IPS-15b (cell line): ENCODE measurements at regions not wholly inside any gene's neighbourhood (a gene's known extent, or its start where the extent isn't known, plus 50 kb on each side); places are given as distances from the start of the nearest gene placed in this dataset.
"Not testable (repeated sequence)": the region's sequence is repeated elsewhere in the genome, so short reads cannot be mapped to it uniquely, and the experiment has no call there.

Source experiments
- H3K27me3 ChIP-seq: one replicate; pipeline ENCODE4 v1.6.1; 2013; ENCODE audit warnings: low read length; ENCODE audit not compliant: control insufficient read depth, insufficient read depth
- H3K36me3 ChIP-seq: one replicate; pipeline ENCODE4 v1.6.1; 2013; ENCODE audit warnings: low read length; ENCODE audit not compliant: control insufficient read depth, insufficient read depth
- H3K4me1 ChIP-seq: one replicate; pipeline ENCODE4 v1.6.1; 2013; ENCODE audit warnings: mild to moderate bottlenecking, low read length; ENCODE audit not compliant: control insufficient read depth, insufficient read depth
- H3K4me3 ChIP-seq: one replicate; pipeline ENCODE4 v1.5.1; 2013; ENCODE audit warnings: low read depth, low read length
- H3K9ac ChIP-seq: one replicate; pipeline ENCODE4 v1.6.1; 2013; ENCODE audit warnings: low read depth, mild to moderate bottlenecking, low read length
- H3K9me3 ChIP-seq: one replicate; pipeline ENCODE4 v1.6.1; 2013; ENCODE audit warnings: mild to moderate bottlenecking, low read length; ENCODE audit not compliant: control insufficient read depth, insufficient read depth

DNA sequence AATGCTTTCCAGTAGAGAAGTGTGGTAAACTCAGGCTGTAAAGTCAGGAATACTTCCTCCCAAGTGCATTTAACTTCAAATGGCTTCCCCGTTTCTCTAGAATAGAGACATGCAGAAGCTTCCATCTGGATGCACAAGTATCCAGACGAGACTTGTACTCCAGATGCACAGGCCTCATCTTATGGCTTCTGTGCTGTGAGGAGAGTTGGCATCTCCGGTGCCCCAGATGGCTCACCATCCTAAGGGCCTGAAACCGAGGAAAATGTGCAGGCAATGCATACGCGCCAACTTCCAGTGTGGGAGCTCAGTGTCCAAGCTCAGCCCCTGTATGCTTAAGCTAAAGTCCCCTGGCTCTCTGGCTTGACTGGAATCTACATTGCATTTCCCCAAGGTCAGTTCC lies 184.0 kb upstream of the TBL1X start:
- no peaks in the 10 kb centered on the region for H3K4me1 ChIP-seq
- H3K9me3 ChIP-seq = no peaks in the 10 kb centered on the region
- no peaks in the 10 kb centered on the region for H3K36me3 ChIP-seq
- no peak overlapping the region for H3K9ac ChIP-seq
- no peak overlapping the region for H3K4me3 ChIP-seq
- no peaks in the 10 kb centered on the region for H3K27me3 ChIP-seq

DNA sequence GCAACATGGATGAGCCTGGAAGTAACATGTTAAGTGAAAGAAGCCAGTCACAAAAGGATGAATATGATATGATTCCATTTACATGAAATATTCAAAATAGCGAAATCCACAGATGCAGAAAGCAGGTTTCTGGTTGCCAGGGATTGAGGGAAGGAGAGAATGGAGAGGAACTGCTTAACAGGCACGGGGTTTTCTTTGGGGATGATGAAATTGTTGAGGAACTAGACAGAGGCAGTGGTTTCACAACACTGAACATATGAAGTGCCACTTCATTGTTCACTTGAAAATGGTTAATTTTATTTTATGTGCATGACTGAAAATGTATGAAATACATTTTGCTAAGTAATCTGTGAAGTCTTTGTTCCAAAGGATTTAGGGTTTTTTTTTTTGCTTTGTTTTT lies 182.5 kb upstream of the TBL1X start:
- Histone ChIP-seq H3K9ac (no peak overlapping the region), H3K27me3 (no peaks in the 10 kb centered on the region), H3K36me3 (no peaks in the 10 kb centered on the region), H3K4me3 (no peak overlapping the region), H3K9me3 (no peaks in the 10 kb centered on the region), H3K4me1 (no peaks in the 10 kb centered on the region)

DNA sequence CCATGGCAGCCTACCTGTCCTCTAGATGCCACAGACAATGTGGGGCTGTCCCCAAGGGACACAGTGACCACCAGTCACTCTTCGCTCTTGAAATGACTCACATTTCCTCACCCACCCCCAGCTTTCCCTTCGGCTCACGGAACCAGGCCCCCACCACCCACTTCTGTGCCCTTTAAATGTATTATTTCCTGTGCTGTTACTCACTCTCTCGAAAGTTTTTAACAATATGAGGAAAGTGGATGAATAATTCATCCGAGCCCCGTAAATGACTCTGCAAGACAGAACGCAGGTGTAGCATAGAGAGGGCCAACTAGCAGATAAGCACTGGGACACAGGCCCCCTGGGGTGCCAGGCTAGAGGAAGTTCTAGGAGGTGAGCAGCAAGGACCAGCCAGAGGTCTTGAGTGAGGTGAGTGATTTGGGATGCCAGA lies 179.5 kb upstream of the TBL1X start:
- H3K9ac ChIP-seq = no peak overlapping the region
- H3K4me1 ChIP-seq = no peaks in the 10 kb centered on the region
- H3K4me3 ChIP-seq = no peak overlapping the region
- no peaks in the 10 kb centered on the region for H3K27me3 ChIP-seq
- H3K9me3 ChIP-seq = no peaks in the 10 kb centered on the region
- H3K36me3 ChIP-seq = no peaks in the 10 kb centered on the region

DNA sequence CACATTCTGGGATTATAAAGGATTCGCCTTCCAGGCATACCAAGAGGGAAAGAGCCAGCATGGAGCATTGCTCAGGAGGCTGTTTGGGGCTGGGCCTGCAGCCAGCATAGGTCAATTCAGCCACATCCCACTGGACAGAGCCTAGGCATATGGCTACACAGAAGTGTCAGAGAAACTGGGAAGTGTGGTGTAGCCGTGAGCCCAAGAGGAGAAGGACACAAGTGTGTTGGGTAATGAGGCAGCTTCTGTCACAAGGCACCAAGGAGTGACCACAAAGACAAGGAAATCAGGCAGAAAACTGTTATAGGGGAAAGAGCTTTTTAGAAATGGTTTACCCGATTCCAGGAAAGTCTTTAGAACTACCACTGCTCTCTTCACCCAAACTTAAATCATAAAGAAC lies 178.6 kb upstream of the TBL1X start:
- no peak overlapping the region for H3K4me3 ChIP-seq
- peaks cover 2% of the 10 kb centered on the region for H3K4me1 ChIP-seq
- no peaks in the 10 kb centered on the region for H3K36me3 ChIP-seq
- H3K9ac ChIP-seq = no peak overlapping the region
- no peaks in the 10 kb centered on the region for H3K9me3 ChIP-seq
- no peaks in the 10 kb centered on the region for H3K27me3 ChIP-seq

DNA sequence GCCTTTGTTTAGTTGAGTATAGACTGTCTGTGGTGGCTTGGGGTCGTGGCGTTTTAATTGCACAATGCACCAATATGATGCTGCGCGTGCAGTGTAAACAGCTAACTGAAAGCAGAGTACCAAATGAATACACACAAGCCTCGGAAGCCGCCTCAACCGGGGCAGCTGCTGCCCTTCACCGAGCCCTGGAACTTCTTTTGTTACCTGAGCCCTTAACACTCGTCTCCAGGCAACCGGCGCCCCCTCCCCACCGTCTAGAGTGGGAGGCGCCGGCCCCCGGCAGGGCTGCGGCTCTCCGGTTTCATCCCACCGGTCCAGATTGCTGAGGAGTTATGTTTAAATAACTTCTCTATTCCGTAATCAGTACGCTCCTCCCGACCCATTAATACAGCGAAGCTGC lies 173.2 kb upstream of the TBL1X start:
- Histone ChIP-seq H3K36me3 (no peaks in the 10 kb centered on the region), H3K9me3 (no peaks in the 10 kb centered on the region), H3K9ac (no peak overlapping the region), H3K27me3 (peaks cover 22% of the 10 kb centered on the region), H3K4me1 (peaks cover 13% of the 10 kb centered on the region), H3K4me3 (peak overlapping the region; percentile 18)

GRCh38 chrX:9293051-9293496 lies 171.8 kb upstream of the TBL1X start:
- Histone ChIP-seq H3K9me3 (no peaks in the 10 kb centered on the region), H3K36me3 (no peaks in the 10 kb centered on the region), H3K4me3 (peak overlapping the region; percentile 18), H3K4me1 (peaks cover 13% of the 10 kb centered on the region), H3K27me3 (peaks cover 22% of the 10 kb centered on the region), H3K9ac (no peak overlapping the region)

DNA sequence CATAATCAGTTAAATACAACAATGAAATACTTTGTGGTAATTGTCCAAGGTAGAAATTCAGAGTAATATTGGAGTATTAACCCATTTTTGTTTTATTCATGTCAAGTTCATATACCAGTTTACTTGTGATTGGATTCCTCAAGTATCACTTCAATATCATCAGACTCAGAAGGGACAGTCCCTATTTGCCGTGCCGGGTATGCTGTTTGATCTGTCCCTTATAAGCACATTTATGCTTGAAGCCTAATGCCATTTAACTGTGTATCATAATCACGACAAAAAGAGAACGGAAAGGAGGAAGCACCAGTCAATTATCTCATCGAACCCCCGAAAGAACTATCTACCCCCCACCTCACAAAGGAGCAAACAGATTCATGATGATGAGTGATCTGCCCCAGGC lies 171.0 kb upstream of the TBL1X start:
- Histone ChIP-seq H3K4me3 (no peak overlapping the region), H3K9me3 (no peaks in the 10 kb centered on the region), H3K4me1 (peaks cover 13% of the 10 kb centered on the region), H3K27me3 (peaks cover 22% of the 10 kb centered on the region), H3K9ac (no peak overlapping the region), H3K36me3 (no peaks in the 10 kb centered on the region)

DNA sequence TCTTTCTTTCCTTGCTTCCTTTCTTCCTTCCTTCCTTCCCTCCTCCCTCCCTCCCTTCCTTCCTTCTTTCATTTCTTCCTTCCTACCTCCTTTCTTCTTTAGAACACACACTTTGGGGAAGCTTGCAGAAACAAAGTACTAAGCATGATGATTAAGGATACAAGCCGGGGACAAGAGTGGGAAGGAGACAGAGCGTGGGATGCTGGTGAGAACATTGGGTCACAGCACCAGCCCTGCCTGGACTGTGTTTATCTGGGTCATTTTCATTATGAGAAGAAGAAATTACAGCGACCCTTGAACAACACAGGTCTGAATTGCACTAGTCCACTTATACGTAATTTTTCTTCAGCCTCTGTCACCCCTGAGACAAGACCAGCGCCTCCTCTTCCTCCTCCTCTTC lies 169.3 kb upstream of the TBL1X start:
- no peaks in the 10 kb centered on the region for H3K9me3 ChIP-seq
- no peak overlapping the region for H3K4me3 ChIP-seq
- H3K36me3 ChIP-seq = no peaks in the 10 kb centered on the region
- peaks cover 22% of the 10 kb centered on the region for H3K27me3 ChIP-seq
- H3K9ac ChIP-seq = no peak overlapping the region
- peaks cover 13% of the 10 kb centered on the region for H3K4me1 ChIP-seq

DNA sequence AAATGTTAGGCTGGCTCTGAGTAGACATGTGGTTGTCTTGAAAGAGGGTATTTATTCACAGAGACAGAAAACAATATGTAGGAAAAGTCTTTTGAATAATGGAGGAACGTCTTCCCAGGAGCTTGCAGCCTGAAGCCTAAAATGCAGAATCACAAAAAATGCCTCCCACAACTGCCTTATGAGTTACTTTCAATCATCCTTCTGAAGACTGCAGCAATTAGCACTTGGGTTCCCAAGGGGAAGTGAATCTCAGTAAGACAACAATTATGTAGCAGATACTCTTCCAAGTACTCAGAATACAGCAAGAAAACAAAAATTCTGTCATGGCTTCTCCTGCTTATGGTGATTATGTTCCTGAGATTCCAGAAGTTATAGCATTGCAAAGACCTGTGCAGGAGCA lies 166.6 kb upstream of the TBL1X start:
- H3K27me3 ChIP-seq = peaks cover 22% of the 10 kb centered on the region
- no peaks in the 10 kb centered on the region for H3K9me3 ChIP-seq
- H3K9ac ChIP-seq = no peak overlapping the region
- H3K4me1 ChIP-seq = no peaks in the 10 kb centered on the region
- H3K4me3 ChIP-seq = no peak overlapping the region
- H3K36me3 ChIP-seq = no peaks in the 10 kb centered on the region

GRCh38 chrX:9299681-9300080 lies 165.2 kb upstream of the TBL1X start:
- not testable (repeated sequence) for H3K9ac ChIP-seq, H3K9me3 ChIP-seq

GRCh38 chrX:9301836-9302235 lies 163.0 kb upstream of the TBL1X start:
- no peaks in the 10 kb centered on the region for H3K36me3 ChIP-seq
- no peak overlapping the region for H3K9ac ChIP-seq
- H3K4me3 ChIP-seq = no peak overlapping the region
- no peaks in the 10 kb centered on the region for H3K27me3 ChIP-seq
- H3K9me3 ChIP-seq = no peaks in the 10 kb centered on the region
- H3K4me1 ChIP-seq = no peaks in the 10 kb centered on the region

More at GRCh38 chrX:9299681-9300080, 165.2 kb upstream of the TBL1X start:
- not testable (repeated sequence) for H3K36me3 ChIP-seq, H3K4me1 ChIP-seq, H3K4me3 ChIP-seq
- H3K27me3 ChIP-seq = peaks cover 11% of the 10 kb centered on the region

DNA sequence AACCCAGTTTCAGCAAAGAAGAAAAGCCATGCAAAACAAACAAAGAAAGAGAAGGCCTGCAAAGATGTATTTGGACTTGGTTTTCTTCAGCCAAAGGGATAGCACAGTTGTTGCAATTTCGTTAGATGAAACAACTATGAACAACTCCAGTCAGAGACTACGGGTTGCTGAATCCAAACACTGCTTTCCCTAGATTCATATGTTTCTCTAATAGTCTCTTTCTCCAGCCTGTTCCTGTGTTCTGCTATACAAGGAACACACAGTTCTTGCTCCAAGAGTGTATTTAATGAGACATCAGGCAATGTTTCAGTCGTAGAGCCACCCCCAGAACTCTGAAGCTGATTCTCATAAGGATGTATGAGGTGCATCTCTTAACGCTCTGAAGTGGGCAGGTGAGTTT lies 162.5 kb upstream of the TBL1X start:
- no peaks in the 10 kb centered on the region for H3K36me3 ChIP-seq
- no peaks in the 10 kb centered on the region for H3K27me3 ChIP-seq
- no peak overlapping the region for H3K4me3 ChIP-seq
- no peaks in the 10 kb centered on the region for H3K9me3 ChIP-seq
- no peak overlapping the region for H3K9ac ChIP-seq
- no peaks in the 10 kb centered on the region for H3K4me1 ChIP-seq

DNA sequence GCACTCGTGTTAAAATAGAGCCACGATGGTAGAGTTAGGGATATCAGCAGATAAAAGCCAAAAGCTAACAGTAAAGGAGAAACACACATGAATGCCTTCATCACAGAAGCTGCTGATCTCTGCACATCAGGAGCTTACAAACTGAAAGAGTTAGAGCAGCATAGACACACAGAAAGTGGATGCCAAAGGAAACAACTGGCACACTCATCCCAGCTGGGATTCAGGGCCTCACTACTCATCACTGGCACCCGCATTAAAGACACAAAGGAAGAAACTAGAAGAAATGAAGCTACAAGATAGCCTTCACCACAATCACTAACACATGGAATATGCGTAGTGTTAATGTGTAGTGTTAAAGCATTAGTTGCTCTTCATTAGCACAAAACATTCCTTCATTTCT lies 156.4 kb upstream of the TBL1X start:
- no peaks in the 10 kb centered on the region for H3K9me3 ChIP-seq
- H3K36me3 ChIP-seq = no peaks in the 10 kb centered on the region
- H3K4me3 ChIP-seq = no peak overlapping the region
- H3K4me1 ChIP-seq = no peaks in the 10 kb centered on the region
- no peaks in the 10 kb centered on the region for H3K27me3 ChIP-seq
- H3K9ac ChIP-seq = no peak overlapping the region
